GM12892 (cell line): ENCODE measurements at regions not wholly inside any gene's neighbourhood (a gene's known extent, or its start where the extent isn't known, plus 50 kb on each side); places are given as distances from the start of the nearest gene placed in this dataset.

Experiments used
- POLR2A ChIP-seq: IDR thresholded peaks from 2 replicates; pipeline ENCODE4 v1.6.1; 2011; ENCODE audit warnings: low read depth, low read length, control low read depth
- POLR2AphosphoS5 ChIP-seq: IDR thresholded peaks from 2 replicates; pipeline ENCODE4 v1.6.1; 2011; ENCODE audit warnings: low read depth, low read length, control low read depth
- TAF1 ChIP-seq: IDR thresholded peaks from 2 replicates; pipeline ENCODE4 v1.6.1; 2011; ENCODE audit warnings: low read depth, mild to moderate bottlenecking, control low read depth, low read length, borderline replicate concordance

DNA sequence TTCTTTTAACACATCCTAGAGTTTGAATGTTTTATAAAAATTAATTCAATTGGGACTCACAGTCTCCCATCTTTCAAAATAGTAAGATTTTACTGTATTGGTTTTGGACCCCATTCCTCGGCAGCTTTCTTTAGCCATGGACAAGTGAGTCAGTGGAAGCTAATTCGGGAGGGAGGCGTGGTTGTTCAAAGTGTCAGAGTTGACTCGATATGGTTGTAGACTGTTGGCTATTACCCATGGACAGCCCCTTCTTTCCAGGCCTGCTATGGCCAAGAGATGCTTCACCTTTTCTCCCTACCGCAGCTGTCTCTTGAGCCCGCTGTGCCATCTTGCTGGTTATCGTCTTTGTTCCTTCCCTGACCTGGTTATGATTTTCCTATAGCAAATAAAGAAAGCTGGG, 243.0 kb downstream of the CD83 start:
- TF ChIP-seq POLR2A: no peak
- no peak for TF ChIP-seq POLR2AphosphoS5
- TF ChIP-seq TAF1: no peak
